Neural cell (in vitro differentiated cells): ENCODE measurements at regions not wholly inside any gene's neighbourhood (a gene's known extent, or its start where the extent isn't known, plus 50 kb on each side); places are given as distances from the start of the nearest gene placed in this dataset.

Experiments used
- H2AFZ ChIP-seq: fragments of 200-600, 300-800 bp; sonication (generic), shearing (Covaris generic); 2 replicates; pipeline ENCODE4 v1.6.0; 2014; ENCODE audit warnings: low read depth, mild to moderate bottlenecking, antibody characterized with exemption, low read length, moderate library complexity
- H3F3A ChIP-seq: fragments of 200-600 bp; shearing (Covaris generic); 2 replicates; pipeline ENCODE4 v1.6.1; 2016; ENCODE audit warnings: mild to moderate bottlenecking, moderate library complexity, mixed read lengths, antibody characterized with exemption, low read length; ENCODE audit not compliant: insufficient read depth, poor library complexity, severe bottlenecking
- H3K27ac ChIP-seq: fragments of 200-600, 300-800 bp; sonication (generic), shearing (Covaris generic); 2 replicates; pipeline ENCODE4 v1.5.1; 2014; ENCODE audit warnings: mild to moderate bottlenecking, low read length, moderate library complexity
- H3K27me3 ChIP-seq: fragments of 300-800, 200-600 bp; sonication (generic), shearing (Covaris generic); 2 replicates; pipeline ENCODE4 v1.6.0; 2014; ENCODE audit warnings: mild to moderate bottlenecking, low read depth, low read length, moderate library complexity; ENCODE audit not compliant: insufficient read depth
- H3K36me3 ChIP-seq: fragments of 300-800, 200-600 bp; sonication (generic), shearing (Covaris generic); 2 replicates; pipeline ENCODE4 v1.5.1; 2014; ENCODE audit warnings: mild to moderate bottlenecking, antibody characterized with exemption, low read length, moderate library complexity; ENCODE audit not compliant: insufficient read depth
- H3K4me2 ChIP-seq: fragments of 300-800, 200-600 bp; sonication (generic), shearing (Covaris generic); 2 replicates; pipeline ENCODE4 v1.6.0; 2014; ENCODE audit warnings: mild to moderate bottlenecking, low read length
- H3K4me3 ChIP-seq: fragments of 300-800, 200-600 bp; sonication (generic), shearing (Covaris generic); 2 replicates; pipeline ENCODE4 v1.5.1; 2014; ENCODE audit warnings: mild to moderate bottlenecking, low read length, moderate library complexity
- H3K79me2 ChIP-seq: fragments of 200-600 bp; shearing (Covaris generic); replicated peaks from 2 replicates; pipeline ENCODE4 v1.6.0; 2014; ENCODE audit warnings: mild to moderate bottlenecking, low read length, moderate library complexity; ENCODE audit not compliant: insufficient read depth
- H3K9ac ChIP-seq: fragments of 300-800, 200-600 bp; sonication (generic), shearing (Covaris generic); 2 replicates; pipeline ENCODE4 v1.6.1; 2016; ENCODE audit warnings: mild to moderate bottlenecking, low read length, mixed read lengths
- H3K9me2 ChIP-seq: fragments of 200-600 bp; shearing (Covaris generic); 2 replicates; pipeline ENCODE4 v1.6.1; 2016; ENCODE audit warnings: mild to moderate bottlenecking, low read length, mixed read lengths; ENCODE audit not compliant: insufficient read depth
- H3K9me3 ChIP-seq: fragments of 200-600, 300-800 bp; sonication (generic), shearing (Covaris generic); 2 replicates; pipeline ENCODE4 v1.6.1; 2016; ENCODE audit warnings: mild to moderate bottlenecking, mixed run types, low read length, moderate library complexity, mixed read lengths
- H4K20me1 ChIP-seq: fragments of 200-600 bp; shearing (Covaris generic); 2 replicates; pipeline ENCODE4 v1.6.1; 2016; ENCODE audit warnings: mild to moderate bottlenecking, mixed run types; ENCODE audit not compliant: insufficient read depth
- EP300 ChIP-seq: fragments of 450-650 bp; conservative IDR thresholded peaks from 2 replicates; pipeline ENCODE4 v1.6.1; 2014; ENCODE audit warnings: antibody characterized with exemption, mild to moderate bottlenecking, moderate library complexity; ENCODE audit not compliant: poor library complexity, severe bottlenecking
- EZH2 ChIP-seq: fragments of 200-600, 300-800 bp; shearing (Covaris generic), sonication (generic); IDR thresholded peaks from 2 replicates; pipeline ENCODE4 v1.6.1; 2014; ENCODE audit warnings: antibody characterized with exemption, low read length, borderline replicate concordance, mild to moderate bottlenecking; ENCODE audit not compliant: insufficient read depth, poor library complexity, severe bottlenecking
- MXI1 ChIP-seq: fragments of 450-650 bp; conservative IDR thresholded peaks from 2 replicates; pipeline ENCODE4 v1.6.1; 2014; ENCODE audit warnings: antibody characterized with exemption, mild to moderate bottlenecking; ENCODE audit not compliant: poor library complexity, severe bottlenecking
- POLR2AphosphoS5 ChIP-seq: IDR thresholded peaks from 2 replicates; pipeline ENCODE4 v1.6.1; 2012
- RAD21 ChIP-seq: fragments of 450-650 bp; conservative IDR thresholded peaks from 2 replicates; pipeline ENCODE4 v1.6.1; 2014; ENCODE audit warnings: antibody characterized with exemption, mild to moderate bottlenecking, moderate library complexity
- SMC3 ChIP-seq: fragments of 450-650 bp; conservative IDR thresholded peaks from 2 replicates; pipeline ENCODE4 v1.6.1; 2014; ENCODE audit warnings: antibody characterized with exemption, mild to moderate bottlenecking, moderate library complexity; ENCODE audit not compliant: poor library complexity
- TAF1 ChIP-seq: IDR thresholded peaks from 2 replicates; pipeline ENCODE4 v1.6.1; 2012; ENCODE audit warnings: low read depth
- TF ChIP-seq, protein P1 (sequence below): fragments of 450-650 bp; IDR thresholded peaks from 2 replicates; pipeline ENCODE4 v1.5.1; 2014; ENCODE audit warnings: antibody characterized with exemption, mild to moderate bottlenecking, moderate library complexity; ENCODE audit not compliant: poor library complexity, severe bottlenecking
- TF ChIP-seq, protein P2 (sequence below): IDR thresholded peaks from 2 replicates; pipeline ENCODE4 v1.6.1; 2012; ENCODE audit warnings: borderline replicate concordance

DNA sequence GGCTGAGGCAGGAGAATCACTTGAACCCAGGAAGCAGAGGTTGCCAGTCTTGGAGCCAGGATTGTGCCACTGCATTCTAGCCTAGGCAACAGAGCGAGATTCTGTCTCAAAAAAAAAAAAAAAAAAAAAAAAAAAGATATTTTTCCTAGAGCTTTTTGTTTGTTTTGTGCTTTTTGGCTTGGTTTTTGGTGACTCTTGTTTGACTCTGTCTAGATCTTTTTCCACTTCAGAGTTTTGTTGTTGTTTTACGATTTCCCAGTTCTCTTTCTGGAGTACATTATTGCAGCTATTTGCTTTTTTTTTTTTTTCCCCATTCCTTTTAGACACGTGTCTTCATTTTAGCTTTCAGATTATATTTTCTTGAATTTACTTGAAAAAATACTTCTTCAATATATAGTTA, 67.0 kb upstream of the AKAP12 start:
- Histone ChIP-seq H3K27ac (no peak overlapping the region), H3K9me2 (no peaks in the 10 kb centered on the region), H3K4me2 (no peak overlapping the region), H3K27me3 (no peaks in the 10 kb centered on the region), H3K36me3 (no peaks in the 10 kb centered on the region), H3K9ac (no peak overlapping the region), H3K4me3 (no peak overlapping the region), H3K79me2 (no peaks in the 10 kb centered on the region), H2AFZ (no peak overlapping the region), H3K9me3 (no peaks in the 10 kb centered on the region), H3F3A (no peaks in the 10 kb centered on the region), H4K20me1 (no peaks in the 10 kb centered on the region)
- no peak for TF ChIP-seq EP300
- TF ChIP-seq, protein P1, sequence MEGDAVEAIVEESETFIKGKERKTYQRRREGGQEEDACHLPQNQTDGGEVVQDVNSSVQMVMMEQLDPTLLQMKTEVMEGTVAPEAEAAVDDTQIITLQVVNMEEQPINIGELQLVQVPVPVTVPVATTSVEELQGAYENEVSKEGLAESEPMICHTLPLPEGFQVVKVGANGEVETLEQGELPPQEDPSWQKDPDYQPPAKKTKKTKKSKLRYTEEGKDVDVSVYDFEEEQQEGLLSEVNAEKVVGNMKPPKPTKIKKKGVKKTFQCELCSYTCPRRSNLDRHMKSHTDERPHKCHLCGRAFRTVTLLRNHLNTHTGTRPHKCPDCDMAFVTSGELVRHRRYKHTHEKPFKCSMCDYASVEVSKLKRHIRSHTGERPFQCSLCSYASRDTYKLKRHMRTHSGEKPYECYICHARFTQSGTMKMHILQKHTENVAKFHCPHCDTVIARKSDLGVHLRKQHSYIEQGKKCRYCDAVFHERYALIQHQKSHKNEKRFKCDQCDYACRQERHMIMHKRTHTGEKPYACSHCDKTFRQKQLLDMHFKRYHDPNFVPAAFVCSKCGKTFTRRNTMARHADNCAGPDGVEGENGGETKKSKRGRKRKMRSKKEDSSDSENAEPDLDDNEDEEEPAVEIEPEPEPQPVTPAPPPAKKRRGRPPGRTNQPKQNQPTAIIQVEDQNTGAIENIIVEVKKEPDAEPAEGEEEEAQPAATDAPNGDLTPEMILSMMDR = no peak
- TF ChIP-seq EZH2 = no peak
- TF ChIP-seq, protein P2, sequence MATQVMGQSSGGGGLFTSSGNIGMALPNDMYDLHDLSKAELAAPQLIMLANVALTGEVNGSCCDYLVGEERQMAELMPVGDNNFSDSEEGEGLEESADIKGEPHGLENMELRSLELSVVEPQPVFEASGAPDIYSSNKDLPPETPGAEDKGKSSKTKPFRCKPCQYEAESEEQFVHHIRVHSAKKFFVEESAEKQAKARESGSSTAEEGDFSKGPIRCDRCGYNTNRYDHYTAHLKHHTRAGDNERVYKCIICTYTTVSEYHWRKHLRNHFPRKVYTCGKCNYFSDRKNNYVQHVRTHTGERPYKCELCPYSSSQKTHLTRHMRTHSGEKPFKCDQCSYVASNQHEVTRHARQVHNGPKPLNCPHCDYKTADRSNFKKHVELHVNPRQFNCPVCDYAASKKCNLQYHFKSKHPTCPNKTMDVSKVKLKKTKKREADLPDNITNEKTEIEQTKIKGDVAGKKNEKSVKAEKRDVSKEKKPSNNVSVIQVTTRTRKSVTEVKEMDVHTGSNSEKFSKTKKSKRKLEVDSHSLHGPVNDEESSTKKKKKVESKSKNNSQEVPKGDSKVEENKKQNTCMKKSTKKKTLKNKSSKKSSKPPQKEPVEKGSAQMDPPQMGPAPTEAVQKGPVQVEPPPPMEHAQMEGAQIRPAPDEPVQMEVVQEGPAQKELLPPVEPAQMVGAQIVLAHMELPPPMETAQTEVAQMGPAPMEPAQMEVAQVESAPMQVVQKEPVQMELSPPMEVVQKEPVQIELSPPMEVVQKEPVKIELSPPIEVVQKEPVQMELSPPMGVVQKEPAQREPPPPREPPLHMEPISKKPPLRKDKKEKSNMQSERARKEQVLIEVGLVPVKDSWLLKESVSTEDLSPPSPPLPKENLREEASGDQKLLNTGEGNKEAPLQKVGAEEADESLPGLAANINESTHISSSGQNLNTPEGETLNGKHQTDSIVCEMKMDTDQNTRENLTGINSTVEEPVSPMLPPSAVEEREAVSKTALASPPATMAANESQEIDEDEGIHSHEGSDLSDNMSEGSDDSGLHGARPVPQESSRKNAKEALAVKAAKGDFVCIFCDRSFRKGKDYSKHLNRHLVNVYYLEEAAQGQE = no peak
- TF ChIP-seq POLR2AphosphoS5 = no peak
- TF ChIP-seq RAD21 = no peak
- TF ChIP-seq SMC3 = no peak
- no peak for TF ChIP-seq MXI1
- no peak for TF ChIP-seq TAF1

DNA sequence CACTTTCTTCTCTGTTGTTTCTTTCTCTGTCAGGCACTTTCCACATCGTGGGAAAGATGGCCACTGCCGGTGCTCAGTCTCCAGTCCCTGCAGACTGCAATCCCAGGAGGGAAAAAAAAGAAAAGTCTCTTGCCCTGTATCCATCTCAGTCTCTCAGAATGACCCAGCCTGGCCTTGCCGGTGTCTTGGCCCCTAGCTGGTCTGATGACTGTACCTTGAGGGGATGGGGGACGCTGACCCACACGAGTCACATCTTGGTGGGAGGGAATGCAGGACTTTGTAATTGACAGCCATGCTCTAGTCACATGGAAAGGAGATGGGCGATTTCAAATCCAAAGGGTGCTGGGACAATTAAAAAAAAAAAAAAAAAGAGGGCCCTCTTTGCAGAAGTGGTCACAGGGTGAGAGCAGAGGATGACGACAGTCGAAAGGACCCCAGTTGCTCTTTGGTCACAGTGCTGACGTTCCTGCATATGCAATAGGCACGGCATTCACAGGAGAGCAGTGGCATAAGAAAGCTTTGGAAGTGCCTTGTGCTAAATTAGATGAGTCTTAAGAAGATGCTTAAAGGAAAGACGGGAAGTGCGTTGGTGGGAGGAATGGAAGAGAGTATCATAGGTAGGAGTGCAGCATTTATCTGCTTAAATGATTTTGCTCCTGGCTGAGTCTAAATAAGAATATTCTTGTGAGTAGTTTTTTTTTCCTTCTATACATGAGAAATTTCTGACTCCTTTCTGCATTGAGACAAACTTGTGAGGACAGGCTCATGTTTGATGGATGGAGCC, 63.9 kb upstream of the AKAP12 start:
- Histone ChIP-seq H2AFZ (no peak overlapping the region), H4K20me1 (no peaks in the 10 kb centered on the region), H3K9me3 (no peaks in the 10 kb centered on the region), H3K27me3 (no peaks in the 10 kb centered on the region), H3F3A (no peaks in the 10 kb centered on the region), H3K4me2 (no peak overlapping the region), H3K27ac (no peak overlapping the region), H3K79me2 (no peaks in the 10 kb centered on the region), H3K9ac (no peak overlapping the region), H3K4me3 (no peak overlapping the region), H3K36me3 (no peaks in the 10 kb centered on the region), H3K9me2 (no peaks in the 10 kb centered on the region)
- no peak for TF ChIP-seq POLR2AphosphoS5
- TF ChIP-seq, protein P1 = no peak
- no peak for TF ChIP-seq TAF1
- no peak for TF ChIP-seq RAD21
- TF ChIP-seq, protein P2 = no peak
- TF ChIP-seq SMC3 = no peak
- no peak for TF ChIP-seq MXI1
- TF ChIP-seq EP300 = no peak
